ENCODE measurements at regions not wholly inside any gene's neighbourhood (a gene's known extent, or its start where the extent isn't known, plus 50 kb on each side); places are given as distances from the start of the nearest gene placed in this dataset.

DNA sequence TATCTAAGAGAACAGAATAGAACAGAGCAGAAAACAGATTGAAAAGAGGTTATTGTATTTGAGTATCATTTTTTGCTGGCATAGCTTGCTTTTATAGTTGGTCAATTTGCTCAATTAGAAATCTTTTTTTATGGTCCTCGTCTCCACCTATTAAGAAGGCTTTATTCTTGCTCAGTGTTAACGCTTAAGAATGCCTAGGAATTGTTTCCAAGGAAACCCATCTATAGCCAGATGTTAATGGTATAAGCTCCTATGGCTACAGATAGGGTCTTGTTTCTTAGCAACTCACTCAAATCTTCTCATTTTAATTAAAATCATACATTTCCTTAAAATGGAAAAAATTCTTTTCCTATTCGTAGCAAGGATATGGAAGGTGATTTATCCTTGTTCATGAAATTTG, 392.3 kb downstream of the TMEM135 start:
- Histone ChIP-seq H2BK15ac (ENCODE audit: low read length) (no peak overlapping the region), H3K4me3 (ENCODE audit: extremely low read depth in 1 of 4, insufficient read depth in 2 of 4, low read depth in 3 of 4, low read length in 4 of 4) (no peak overlapping the region), H3K4me2 (ENCODE audit: insufficient read depth in 1 of 2, low read depth in 2 of 2, low read length in 2 of 2) (no peak overlapping the region), H3K79me2 (ENCODE audit: control insufficient read depth in 1 of 2, insufficient read depth in 2 of 2, low read length in 2 of 2) (no peaks in the 10 kb centered on the region), H4K91ac (replicated peaks; ENCODE audit: insufficient read length, low read length) (no peak overlapping the region), H3K14ac (ENCODE audit: insufficient read length) (no peak overlapping the region), H2BK120ac (replicated peaks; ENCODE audit: low read depth, low read length) (no peak overlapping the region), H3K79me1 (ENCODE audit: low read depth, low read length) (no peaks in the 10 kb centered on the region), H3K23me2 (ENCODE audit: low read depth, low read length) (no peaks in the 10 kb centered on the region; the same call in 1 of the 2 replicates), H3K27me3 (replicated peaks in 1 of 4; ENCODE audit: control insufficient read depth in 3 of 4, extremely low read depth in 1 of 4, insufficient read depth in 3 of 4, low read length in 3 of 4) (no peaks in the 10 kb centered on the region), H4K8ac (ENCODE audit: extremely low read depth, insufficient read depth, low read length) (no peak overlapping the region), H3K18ac (ENCODE audit: extremely low read depth, low read length) (no peak overlapping the region), H3K4ac (replicated peaks; ENCODE audit: insufficient read length, low read depth, low read length) (no peak overlapping the region), H3K23ac (ENCODE audit: insufficient read length) (no peak overlapping the region), H2BK20ac (ENCODE audit: low read length) (no peak overlapping the region), H2AK5ac (ENCODE audit: low read depth, low read length) (no peak overlapping the region), H2BK5ac (ENCODE audit: low read depth, low read length) (no peak overlapping the region), H3K27ac (ENCODE audit: low read depth, low read length) (no peak overlapping the region), H4K20me1 (replicated peaks in 1 of 2; ENCODE audit: control insufficient read depth in 1 of 2, insufficient read depth in 2 of 2, low read length in 2 of 2) (no peaks in the 10 kb centered on the region), H3K9me3 (ENCODE audit: insufficient read depth in 2 of 2, low read depth in 1 of 2, low read length in 1 of 2) (no peaks in the 10 kb centered on the region), H3K56ac (replicated peaks; ENCODE audit: insufficient read length, low read depth, low read length) (no peak overlapping the region), H3K9ac (replicated peaks in 1 of 4; ENCODE audit: extremely low read depth in 1 of 4, low read depth in 3 of 4, low read length in 3 of 4) (no peak overlapping the region), H3K36me3 (ENCODE audit: control insufficient read depth in 2 of 4, insufficient read depth in 4 of 4, low read length in 3 of 4) (no peaks in the 10 kb centered on the region), H2AFZ (ENCODE audit: low read length) (no peak overlapping the region), H4K5ac (ENCODE audit: insufficient read length, low read depth, low read length) (no peak overlapping the region), H2BK12ac (ENCODE audit: low read depth, low read length) (no peak overlapping the region), H3K4me1 (replicated peaks in 1 of 4; ENCODE audit: control insufficient read depth in 3 of 4, insufficient read depth in 4 of 4, low read length in 3 of 4) (no peaks in the 10 kb centered on the region)
- CTCF ChIA-PET (ENCODE audit: partially characterized antibody): interaction anchor here (0.6 to 4.0 kb wide), 3 partner anchors 8 to 736 kb away, joined by 3 to 22 read pairs (median 4); no protein-coding TSS in a partner anchor
- WGBS, 2 experiments (ENCODE audit: extremely low coverage in 1 of 2, insufficient coverage in 1 of 2, insufficient read length in 1 of 2, insufficient replicate concordance in 2 of 2, low coverage in 1 of 2, low lambda C conversion rate in 2 of 2, missing lambda C conversion rate in 1 of 2): 87% methylated on average over 3 of the region's 3 CpGs; no CpG with 5 or more reads in 1 of the 2 experiments
- POLR2A ChIA-PET (ENCODE audit: partially characterized antibody): no interaction called here
- TF ChIP-seq CREB1 (IDR thresholded peaks at IDR 0.05) (no peak), SRF (IDR thresholded peaks at IDR 0.05; ENCODE audit: low read depth, low read length) (no peak)
- DNase-seq (ENCODE audit: low read depth in 1 of 2, low spot score in 2 of 2) (no peak), FAIRE-seq (no peak)
